Epithelial cell of proximal tubule (primary cell): ENCODE measurements at regions not wholly inside any gene's neighbourhood (a gene's known extent, or its start where the extent isn't known, plus 50 kb on each side); places are given as distances from the start of the nearest gene placed in this dataset.

Experiments
- DNase-seq: peaks from one replicate; pipeline ENCODE4 v3.0.0-alpha.2; 2011; ENCODE audit warnings: low read depth
- H3K4me3 ChIP-seq: 2 replicates; pipeline ENCODE4 v1.5.1; 2011; ENCODE audit warnings: low read depth, mild to moderate bottlenecking, low read length
- TF ChIP-seq, protein P1 (sequence below): conservative IDR thresholded peaks from 2 replicates; pipeline ENCODE4 v1.5.1; 2012; ENCODE audit warnings: low read depth, mild to moderate bottlenecking, low read length

DNA sequence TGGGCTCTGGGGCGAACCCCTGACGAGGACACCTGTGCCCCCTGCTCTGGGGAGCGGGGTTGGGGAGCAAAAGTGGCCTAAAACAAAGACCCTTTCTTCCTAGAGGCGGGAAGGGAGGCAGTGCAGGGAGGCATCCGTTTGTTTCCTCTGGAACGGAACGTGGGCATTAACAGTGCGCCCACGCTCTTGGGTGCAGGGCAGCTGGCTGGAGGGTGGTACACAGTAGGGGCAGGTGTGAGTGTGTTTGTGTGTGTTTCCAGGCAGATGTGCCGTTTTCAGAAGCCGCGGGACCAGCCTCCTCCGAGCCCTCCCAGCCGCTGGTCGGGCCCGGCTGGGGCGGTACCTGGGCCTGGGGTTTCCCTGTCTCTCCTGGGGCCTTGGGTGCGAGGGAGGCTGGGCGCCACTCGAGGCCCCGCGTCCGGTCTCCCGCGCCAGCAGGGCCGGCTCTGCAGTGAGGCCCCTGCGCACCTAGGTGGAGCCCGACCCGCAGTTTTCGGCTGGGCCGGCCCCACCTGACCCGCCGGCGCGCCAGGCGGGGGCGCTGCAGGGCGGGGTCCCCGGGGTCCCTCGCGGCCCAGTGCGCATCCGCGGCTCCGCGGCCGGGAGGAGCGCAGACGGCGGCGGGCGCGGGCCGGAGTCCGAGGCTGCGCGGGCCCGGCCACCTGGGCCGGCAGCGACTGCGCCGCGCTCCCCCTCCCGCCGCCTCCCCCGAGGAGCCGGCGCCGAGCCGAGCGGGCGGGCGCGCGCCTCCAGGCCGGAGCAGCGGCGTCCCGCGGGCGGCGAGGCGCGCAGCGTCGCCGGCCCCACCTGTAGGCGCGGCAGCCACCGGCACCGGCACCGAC is 1252.7 kb downstream of the BRD1 start:
- DNase-seq: no peak
- H3K4me3 ChIP-seq: no peak overlapping the region
- TF ChIP-seq, protein P1, sequence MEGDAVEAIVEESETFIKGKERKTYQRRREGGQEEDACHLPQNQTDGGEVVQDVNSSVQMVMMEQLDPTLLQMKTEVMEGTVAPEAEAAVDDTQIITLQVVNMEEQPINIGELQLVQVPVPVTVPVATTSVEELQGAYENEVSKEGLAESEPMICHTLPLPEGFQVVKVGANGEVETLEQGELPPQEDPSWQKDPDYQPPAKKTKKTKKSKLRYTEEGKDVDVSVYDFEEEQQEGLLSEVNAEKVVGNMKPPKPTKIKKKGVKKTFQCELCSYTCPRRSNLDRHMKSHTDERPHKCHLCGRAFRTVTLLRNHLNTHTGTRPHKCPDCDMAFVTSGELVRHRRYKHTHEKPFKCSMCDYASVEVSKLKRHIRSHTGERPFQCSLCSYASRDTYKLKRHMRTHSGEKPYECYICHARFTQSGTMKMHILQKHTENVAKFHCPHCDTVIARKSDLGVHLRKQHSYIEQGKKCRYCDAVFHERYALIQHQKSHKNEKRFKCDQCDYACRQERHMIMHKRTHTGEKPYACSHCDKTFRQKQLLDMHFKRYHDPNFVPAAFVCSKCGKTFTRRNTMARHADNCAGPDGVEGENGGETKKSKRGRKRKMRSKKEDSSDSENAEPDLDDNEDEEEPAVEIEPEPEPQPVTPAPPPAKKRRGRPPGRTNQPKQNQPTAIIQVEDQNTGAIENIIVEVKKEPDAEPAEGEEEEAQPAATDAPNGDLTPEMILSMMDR: no peak

DNA sequence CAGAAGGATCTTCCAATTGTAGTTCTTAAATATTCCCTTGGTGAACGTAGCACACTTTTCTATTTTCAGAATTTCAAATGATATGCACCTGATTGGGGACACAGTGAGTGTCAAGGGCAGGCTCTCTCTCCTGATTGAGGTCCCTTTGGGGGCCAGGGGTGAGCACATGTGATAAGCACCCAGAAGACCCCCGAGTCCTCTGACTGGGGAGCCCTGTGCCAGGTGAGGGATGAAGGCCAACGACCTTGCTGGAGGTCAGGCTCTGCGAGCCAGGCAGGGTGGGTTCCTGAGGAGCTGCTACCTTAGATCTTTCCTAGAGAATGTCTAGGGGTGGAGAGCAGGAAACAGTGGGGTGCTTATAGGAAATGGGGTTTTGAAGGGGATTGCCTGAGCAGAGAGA is 1253.9 kb downstream of the BRD1 start:
- TF ChIP-seq, protein P1: no peak
- no peak for DNase-seq
- no peak overlapping the region for H3K4me3 ChIP-seq

- no peak for DNase-seq
- no peak overlapping the region for H3K4me3 ChIP-seq
- TF ChIP-seq, protein P1: no peak
These were observed 1254.7 kb downstream of the BRD1 start for GRCh38 chr22:48572951-48573350.

DNA sequence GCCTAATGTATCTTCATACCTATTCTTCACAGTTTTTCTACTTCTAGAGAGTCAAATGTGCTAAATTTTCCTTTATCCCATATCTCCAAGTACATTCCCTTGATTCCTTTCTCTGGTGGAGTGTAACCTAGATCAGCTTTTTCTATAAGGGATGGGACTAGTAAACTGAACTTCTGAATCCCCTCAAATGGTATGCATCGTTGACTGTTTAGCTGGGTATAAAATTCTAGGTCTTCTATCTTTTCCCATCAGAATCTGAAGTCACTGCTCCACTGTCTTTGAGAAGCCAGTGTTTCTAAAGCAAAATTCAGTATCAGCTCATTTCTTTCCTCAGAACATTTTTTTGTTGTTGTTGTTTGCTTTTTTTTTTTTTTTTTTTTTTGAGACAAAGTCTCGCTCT is 1256.8 kb downstream of the BRD1 start:
- TF ChIP-seq, protein P1: no peak
- H3K4me3 ChIP-seq: no peak overlapping the region
- DNase-seq: no peak

DNA sequence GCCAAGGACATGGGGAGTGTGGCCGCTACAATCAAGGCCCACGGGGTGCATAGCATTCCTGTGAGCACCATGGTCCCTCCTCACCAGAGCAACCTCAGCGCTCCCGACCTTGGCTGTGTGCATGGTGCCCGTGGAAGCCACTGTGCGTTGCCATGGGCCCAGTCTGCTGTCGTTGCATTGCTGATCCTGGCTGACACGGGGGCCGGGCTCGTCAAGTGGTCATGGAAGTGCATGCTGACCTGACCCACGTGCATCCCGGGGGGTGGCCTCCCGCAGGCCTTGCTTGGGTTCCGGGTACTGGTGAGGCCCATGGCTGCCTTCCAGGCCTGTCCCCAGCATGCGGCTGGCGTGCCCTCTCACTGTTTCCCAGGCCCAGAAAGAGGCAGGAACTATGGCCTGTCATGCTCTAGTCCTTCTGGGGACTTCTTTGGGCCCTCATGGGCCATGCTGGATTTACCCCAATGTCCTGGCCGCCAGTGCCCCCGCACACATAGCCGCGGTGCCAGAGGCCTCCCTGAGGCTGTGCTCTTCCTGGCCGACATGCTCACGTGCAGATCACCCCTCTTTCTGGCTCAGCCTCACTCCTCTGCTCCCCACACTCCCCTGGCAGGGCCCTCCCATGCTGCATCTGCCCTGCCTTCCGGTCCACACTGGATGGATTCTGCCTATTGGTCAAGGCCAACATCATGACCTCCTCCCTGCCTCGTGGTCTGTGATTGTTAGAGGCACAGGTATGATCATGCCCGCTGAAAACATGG is 1258.0 kb downstream of the BRD1 start:
- no peak for DNase-seq
- H3K4me3 ChIP-seq: no peak overlapping the region
- TF ChIP-seq, protein P1: no peak

DNA sequence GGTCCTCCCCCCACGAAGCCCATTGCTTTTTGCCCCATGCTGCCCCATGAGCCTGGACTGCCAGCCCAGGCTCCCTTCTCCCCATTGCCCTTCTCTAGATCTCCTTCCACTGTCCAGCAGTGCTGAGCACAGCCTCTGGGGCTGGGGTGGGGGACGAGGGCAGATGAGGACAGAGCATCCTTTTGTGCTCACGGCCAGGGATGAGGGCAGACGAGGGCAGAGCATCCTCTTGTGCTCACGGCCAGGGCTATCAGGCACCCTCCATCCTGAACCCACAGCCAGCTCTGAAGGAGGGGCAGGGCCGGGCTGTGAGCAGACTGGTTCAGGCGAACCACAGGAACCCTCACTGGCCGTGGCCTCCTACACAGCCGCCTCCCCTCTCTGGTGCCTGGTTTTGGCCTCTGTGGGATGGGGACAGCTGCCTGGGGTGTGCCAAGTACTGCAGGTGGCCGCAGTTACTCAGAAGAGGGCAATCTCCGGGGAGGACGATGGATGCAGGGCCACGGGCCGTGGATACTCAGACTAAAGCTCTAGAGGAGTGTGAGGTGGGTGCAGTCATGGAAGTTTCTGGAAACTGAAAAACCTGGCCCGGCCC is 1258.8 kb downstream of the BRD1 start:
- DNase-seq: no peak

More for the DNA sequence above, 1258.8 kb downstream of the BRD1 start:
- no peak overlapping the region for H3K4me3 ChIP-seq
- TF ChIP-seq, protein P1: no peak
